ENCODE measurements at regions not wholly inside any gene's neighbourhood (a gene's known extent, or its start where the extent isn't known, plus 50 kb on each side); places are given as distances from the start of the nearest gene placed in this dataset.

DNA sequence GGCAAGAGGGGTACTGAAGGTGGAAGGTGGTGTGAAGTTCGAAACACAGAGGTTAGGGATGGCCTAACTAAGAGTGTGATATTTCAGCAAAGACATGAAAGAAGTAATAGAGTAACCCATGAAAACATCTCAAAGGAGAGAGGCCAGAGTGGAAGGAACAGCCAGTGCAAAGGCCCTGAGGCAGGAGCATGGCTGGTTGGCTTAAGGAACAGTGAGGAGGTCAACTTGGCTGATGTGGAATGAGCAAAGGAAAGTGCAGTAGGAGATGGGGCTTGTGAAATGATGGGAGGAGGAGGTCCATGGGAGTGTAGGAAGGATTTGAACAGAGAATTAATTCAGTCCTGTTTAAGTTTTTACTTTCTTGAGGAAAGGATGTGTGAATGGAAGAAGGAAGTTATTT lies 178.3 kb upstream of the ZNF608 start:
- no peaks in the 10 kb centered on the region for H3K9me2 ChIP-seq (ENCODE audit: insufficient read depth, low read length)
- no peak overlapping the region for H3K4me2 ChIP-seq (ENCODE audit: low read length)
- no peak overlapping the region for H3K27ac ChIP-seq (ENCODE audit: low read depth, low read length, poor library complexity, severe bottlenecking)
- no peak for DNase-seq (ENCODE audit: low spot score)
- H3K36me3 ChIP-seq (ENCODE audit: insufficient read depth, low read length): no peaks in the 10 kb centered on the region
- peaks cover 40% of the 10 kb centered on the region for H3K4me1 ChIP-seq (ENCODE audit: insufficient read depth, low read length, poor library complexity, severe bottlenecking)
- H4K20me1 ChIP-seq (ENCODE audit: insufficient read depth, low read length): no peaks in the 10 kb centered on the region
- no TSS peak for BruUV-seq (replicated peaks)
- intact Hi-C loops (cut with micrococcal nuclease; ENCODE audit: unreplicated experiment): no loop called here
- CTCF ChIA-PET (ENCODE audit: unreplicated experiment): no interaction called here
- no peak overlapping the region for H2AFZ ChIP-seq (ENCODE audit: low read length)
- no peaks in the 10 kb centered on the region for H3K9me3 ChIP-seq (ENCODE audit: low read length)
- H3K4me3 ChIP-seq (ENCODE audit: low read depth, low read length, poor library complexity, severe bottlenecking): no peak overlapping the region
- no peaks in the 10 kb centered on the region for H3K79me2 ChIP-seq (ENCODE audit: insufficient read depth, low read depth, low read length)
- POLR2A ChIA-PET: interaction anchor here (0.7 kb wide), 1 partner anchor 134 kb away, joined by 3 read pairs; no protein-coding TSS in a partner anchor
- no peak for TF ChIP-seq EZH2phosphoT487 (IDR thresholded peaks at IDR 0.05; ENCODE audit: borderline replicate concordance, low read depth, low read length)
- TF ChIP-seq, protein P1, sequence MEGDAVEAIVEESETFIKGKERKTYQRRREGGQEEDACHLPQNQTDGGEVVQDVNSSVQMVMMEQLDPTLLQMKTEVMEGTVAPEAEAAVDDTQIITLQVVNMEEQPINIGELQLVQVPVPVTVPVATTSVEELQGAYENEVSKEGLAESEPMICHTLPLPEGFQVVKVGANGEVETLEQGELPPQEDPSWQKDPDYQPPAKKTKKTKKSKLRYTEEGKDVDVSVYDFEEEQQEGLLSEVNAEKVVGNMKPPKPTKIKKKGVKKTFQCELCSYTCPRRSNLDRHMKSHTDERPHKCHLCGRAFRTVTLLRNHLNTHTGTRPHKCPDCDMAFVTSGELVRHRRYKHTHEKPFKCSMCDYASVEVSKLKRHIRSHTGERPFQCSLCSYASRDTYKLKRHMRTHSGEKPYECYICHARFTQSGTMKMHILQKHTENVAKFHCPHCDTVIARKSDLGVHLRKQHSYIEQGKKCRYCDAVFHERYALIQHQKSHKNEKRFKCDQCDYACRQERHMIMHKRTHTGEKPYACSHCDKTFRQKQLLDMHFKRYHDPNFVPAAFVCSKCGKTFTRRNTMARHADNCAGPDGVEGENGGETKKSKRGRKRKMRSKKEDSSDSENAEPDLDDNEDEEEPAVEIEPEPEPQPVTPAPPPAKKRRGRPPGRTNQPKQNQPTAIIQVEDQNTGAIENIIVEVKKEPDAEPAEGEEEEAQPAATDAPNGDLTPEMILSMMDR (conservative IDR thresholded peaks at IDR 0.05; ENCODE audit: low read length): no peak

DNA sequence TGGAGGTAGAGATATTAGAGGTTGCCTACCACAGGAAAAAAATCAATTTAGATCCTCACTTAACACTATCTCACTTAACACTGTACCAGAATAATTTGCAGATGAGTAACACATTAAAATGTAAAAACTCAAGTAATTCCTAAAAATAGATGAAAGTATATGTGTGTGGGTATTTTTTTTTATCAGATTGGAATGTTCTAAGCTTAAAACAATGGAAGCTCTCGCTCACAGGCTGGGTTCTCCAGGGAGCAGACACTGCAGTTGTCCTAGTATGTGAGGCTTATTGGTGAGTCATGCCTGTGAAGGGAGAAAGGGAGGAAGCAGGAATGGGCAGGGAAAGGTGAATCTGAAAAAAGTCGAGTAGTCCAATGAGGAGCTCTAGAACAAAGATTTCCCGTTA lies 181.3 kb upstream of the ZNF608 start:
- Histone ChIP-seq H3K9me2 (ENCODE audit: insufficient read depth, low read length) (no peaks in the 10 kb centered on the region), H2AFZ (ENCODE audit: low read length) (no peak overlapping the region), H3K36me3 (ENCODE audit: insufficient read depth, low read length) (no peaks in the 10 kb centered on the region), H3K79me2 (ENCODE audit: insufficient read depth, low read depth, low read length) (no peaks in the 10 kb centered on the region), H3K9me3 (ENCODE audit: low read length) (no peaks in the 10 kb centered on the region), H3K4me3 (ENCODE audit: low read depth, low read length, poor library complexity, severe bottlenecking) (no peak overlapping the region), H3K4me1 (ENCODE audit: insufficient read depth, low read length, poor library complexity, severe bottlenecking) (peaks cover 11% of the 10 kb centered on the region), H4K20me1 (ENCODE audit: insufficient read depth, low read length) (no peaks in the 10 kb centered on the region), H3K4me2 (ENCODE audit: low read length) (no peak overlapping the region), H3K27ac (ENCODE audit: low read depth, low read length, poor library complexity, severe bottlenecking) (no peak overlapping the region)
- intact Hi-C loops (cut with micrococcal nuclease; ENCODE audit: unreplicated experiment): no loop called here
- ChIA-PET POLR2A (interaction anchor here (0.7 to 1.3 kb wide), 2 partner anchors 20 to 24 kb away, joined by 3 to 4 read pairs; no protein-coding TSS in a partner anchor), CTCF (ENCODE audit: unreplicated experiment) (no interaction called here)
- no peak for TF ChIP-seq EZH2phosphoT487 (IDR thresholded peaks at IDR 0.05; ENCODE audit: borderline replicate concordance, low read depth, low read length)
- TF ChIP-seq, protein P1 (conservative IDR thresholded peaks at IDR 0.05; ENCODE audit: low read length): no peak
- BruUV-seq (replicated peaks): no TSS peak
- DNase-seq (ENCODE audit: low spot score): no peak

GRCh38 chr5:124929000-124929399 lies 182.6 kb upstream of the ZNF608 start:
- no peak for DNase-seq (ENCODE audit: low spot score)
- Histone ChIP-seq H3K4me1 (ENCODE audit: insufficient read depth, low read length, poor library complexity, severe bottlenecking) (no peaks in the 10 kb centered on the region), H3K79me2 (ENCODE audit: insufficient read depth, low read depth, low read length) (no peaks in the 10 kb centered on the region), H3K4me3 (ENCODE audit: low read depth, low read length, poor library complexity, severe bottlenecking) (no peak overlapping the region), H3K4me2 (ENCODE audit: low read length) (no peak overlapping the region), H3K9me2 (ENCODE audit: insufficient read depth, low read length) (no peaks in the 10 kb centered on the region), H3K36me3 (ENCODE audit: insufficient read depth, low read length) (no peaks in the 10 kb centered on the region), H3K27ac (ENCODE audit: low read depth, low read length, poor library complexity, severe bottlenecking) (no peak overlapping the region), H3K9me3 (ENCODE audit: low read length) (no peaks in the 10 kb centered on the region), H4K20me1 (ENCODE audit: insufficient read depth, low read length) (no peaks in the 10 kb centered on the region), H2AFZ (ENCODE audit: low read length) (no peak overlapping the region)
- TF ChIP-seq, protein P1 (conservative IDR thresholded peaks at IDR 0.05; ENCODE audit: low read length): no peak
- no peak for TF ChIP-seq EZH2phosphoT487 (IDR thresholded peaks at IDR 0.05; ENCODE audit: borderline replicate concordance, low read depth, low read length)
- CTCF ChIA-PET (ENCODE audit: unreplicated experiment): interaction anchor here (1.0 kb wide), 1 partner anchor 9 kb away, joined by 3 read pairs; no protein-coding TSS in a partner anchor
- intact Hi-C loops (cut with micrococcal nuclease; ENCODE audit: unreplicated experiment): no loop called here
- no TSS peak for BruUV-seq (replicated peaks)
- POLR2A ChIA-PET: interaction anchor here (1.3 kb wide), 1 partner anchor 18 kb away, joined by 3 read pairs; no protein-coding TSS in a partner anchor
